Keratinocyte (primary cell): ENCODE measurements at regions not wholly inside any gene's neighbourhood (a gene's known extent, or its start where the extent isn't known, plus 50 kb on each side); places are given as distances from the start of the nearest gene placed in this dataset.

Experiments
- DNase-seq: peaks from one replicate; pipeline ENCODE4 v3.0.0-alpha.2; 2011; ENCODE audit warnings: low read depth, missing footprints, low spot score
- FAIRE-seq: peaks from 2 replicates; lab custom pipeline; 2011; peaks lifted over from hg19 to GRCh38; lab: Jason Lieb, UNC
- H2AFZ ChIP-seq: 2 replicates; pipeline ENCODE4 v1.6.0; 2012; ENCODE audit warnings: low read length, control low read depth, inconsistent platforms; ENCODE audit not compliant: control insufficient read depth
- H3K27ac ChIP-seq: 2 replicates; pipeline ENCODE4 v1.5.1; 2011; ENCODE audit warnings: low read length; ENCODE audit not compliant: control insufficient read depth, insufficient read depth
- H3K27me3 ChIP-seq: 3 replicates; pipeline ENCODE4 v1.6.0; 2011; ENCODE audit warnings: low read length; ENCODE audit not compliant: control insufficient read depth, insufficient read depth; ENCODE audit errors: extremely low read depth
- H3K36me3 ChIP-seq, 2 experiments: 2 replicates in 1 of 2; 3 replicates in 1 of 2; pipeline ENCODE4 v1.5.1; 2011; ENCODE audit warnings: low read length in 2 of 2, mild to moderate bottlenecking in 1 of 2; ENCODE audit not compliant: control insufficient read depth in 2 of 2, insufficient read depth in 2 of 2; ENCODE audit errors: extremely low read depth in 1 of 2
- H3K4me1 ChIP-seq: 3 replicates; pipeline ENCODE4 v1.5.1; 2011; ENCODE audit warnings: low read length; ENCODE audit not compliant: control insufficient read depth, insufficient read depth; ENCODE audit errors: extremely low read depth
- H3K4me2 ChIP-seq: 3 replicates; pipeline ENCODE4 v1.6.0; 2011; ENCODE audit warnings: low read depth, low read length; ENCODE audit not compliant: control insufficient read depth, insufficient read depth; ENCODE audit errors: extremely low read depth
- H3K4me3 ChIP-seq, 3 experiments: fragments of 200-600 bp in 1 of 3; sonication (generic) in 1 of 3; 2 replicates in 2 of 3; 3 replicates in 1 of 3; pipeline ENCODE4 v1.5.1; 2011 to 2016; ENCODE audit warnings: low read length in 3 of 3, mild to moderate bottlenecking in 3 of 3, control low read depth in 2 of 3, inconsistent platforms in 1 of 3, low read depth in 1 of 3, mixed read lengths in 1 of 3, mixed run types in 1 of 3, moderate library complexity in 1 of 3; ENCODE audit not compliant: control insufficient read depth in 2 of 3, insufficient read depth in 2 of 3; ENCODE audit errors: extremely low read depth in 1 of 3
- H3K79me2 ChIP-seq: 2 replicates; pipeline ENCODE4 v1.6.0; 2012; ENCODE audit warnings: low read length; ENCODE audit not compliant: control insufficient read depth, insufficient read depth
- H3K9ac ChIP-seq: 3 replicates; pipeline ENCODE4 v1.6.0; 2011; ENCODE audit warnings: low read length; ENCODE audit not compliant: control insufficient read depth, insufficient read depth; ENCODE audit errors: extremely low read depth
- H3K9me1 ChIP-seq: 3 replicates; pipeline ENCODE4 v1.6.0; 2011; ENCODE audit warnings: low read length; ENCODE audit not compliant: control insufficient read depth, insufficient read depth; ENCODE audit errors: extremely low read depth
- H3K9me3 ChIP-seq: 2 replicates; pipeline ENCODE4 v1.5.1; 2012; ENCODE audit warnings: low read depth, low read length; ENCODE audit not compliant: control insufficient read depth
- H4K20me1 ChIP-seq: 3 replicates; pipeline ENCODE4 v1.6.0; 2011; ENCODE audit warnings: low read length; ENCODE audit not compliant: control insufficient read depth, insufficient read depth; ENCODE audit errors: extremely low read depth
- EZH2 ChIP-seq: IDR thresholded peaks from one replicate; pipeline ENCODE4 v1.6.1; 2012; ENCODE audit warnings: inconsistent platforms, mild to moderate bottlenecking, low read length, moderate library complexity
- dilution Hi-C: fragments of 300-500 bp; cut with MboI; formaldehyde crosslinking; loops from one replicate; pipeline ENCODE4 v1.7.0; 2020; ENCODE audit warnings: low sequenced_read_pairs; ENCODE audit not compliant: extremely low pct_ligation_motif_present
- TF ChIP-seq, protein P1 (sequence below), 3 experiments: IDR thresholded peaks in 1 of 3; conservative IDR thresholded peaks in 1 of 3; optimal IDR thresholded peaks in 1 of 3; 2 replicates in 2 of 3; 3 replicates in 1 of 3; pipeline versions ENCODE3 to v1.5.1; 2011; ENCODE audit warnings: low read length in 3 of 3, mild to moderate bottlenecking in 3 of 3, moderate library complexity in 2 of 3, control low read depth in 1 of 3, inconsistent platforms in 1 of 3; ENCODE audit not compliant: insufficient read depth in 2 of 3; ENCODE audit errors: extremely low read depth in 1 of 3

DNA sequence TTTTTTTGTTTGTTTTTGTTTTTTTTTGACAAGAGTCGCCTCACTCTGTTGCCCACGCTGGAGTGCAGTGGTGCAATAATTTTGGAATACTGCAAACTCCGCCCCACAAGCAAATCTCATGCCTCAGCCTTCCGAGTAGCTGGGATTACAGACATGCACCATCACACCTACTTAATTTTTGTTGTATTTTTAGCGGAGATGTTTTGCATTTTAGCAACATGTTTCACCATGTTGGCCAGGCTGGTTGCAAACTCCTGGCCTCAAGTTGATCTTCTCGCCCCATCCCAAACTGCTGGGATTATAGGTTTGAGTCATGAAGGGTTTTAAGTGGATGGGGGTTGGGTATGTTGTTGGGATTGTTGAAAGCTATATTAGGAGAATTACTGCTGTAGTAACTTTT, 270.9 kb upstream of the LCORL start:
- FAIRE-seq (no peak), DNase-seq (no peak)
- H3K4me3 ChIP-seq = no peak overlapping the region
- H3K36me3 ChIP-seq = no peaks in the 10 kb centered on the region
- H3K9ac ChIP-seq = no peak overlapping the region
- no peaks in the 10 kb centered on the region for H3K4me1 ChIP-seq
- no peak overlapping the region for H3K27ac ChIP-seq
- no peaks in the 10 kb centered on the region for H3K9me1 ChIP-seq
- H3K79me2 ChIP-seq = no peaks in the 10 kb centered on the region
- no peak overlapping the region for H3K4me2 ChIP-seq
- dilution Hi-C loops = no loop called here
- H2AFZ ChIP-seq = no peak overlapping the region
- no peaks in the 10 kb centered on the region for H3K9me3 ChIP-seq
- H3K27me3 ChIP-seq = no peaks in the 10 kb centered on the region
- H4K20me1 ChIP-seq = no peaks in the 10 kb centered on the region
- TF ChIP-seq, protein P1, sequence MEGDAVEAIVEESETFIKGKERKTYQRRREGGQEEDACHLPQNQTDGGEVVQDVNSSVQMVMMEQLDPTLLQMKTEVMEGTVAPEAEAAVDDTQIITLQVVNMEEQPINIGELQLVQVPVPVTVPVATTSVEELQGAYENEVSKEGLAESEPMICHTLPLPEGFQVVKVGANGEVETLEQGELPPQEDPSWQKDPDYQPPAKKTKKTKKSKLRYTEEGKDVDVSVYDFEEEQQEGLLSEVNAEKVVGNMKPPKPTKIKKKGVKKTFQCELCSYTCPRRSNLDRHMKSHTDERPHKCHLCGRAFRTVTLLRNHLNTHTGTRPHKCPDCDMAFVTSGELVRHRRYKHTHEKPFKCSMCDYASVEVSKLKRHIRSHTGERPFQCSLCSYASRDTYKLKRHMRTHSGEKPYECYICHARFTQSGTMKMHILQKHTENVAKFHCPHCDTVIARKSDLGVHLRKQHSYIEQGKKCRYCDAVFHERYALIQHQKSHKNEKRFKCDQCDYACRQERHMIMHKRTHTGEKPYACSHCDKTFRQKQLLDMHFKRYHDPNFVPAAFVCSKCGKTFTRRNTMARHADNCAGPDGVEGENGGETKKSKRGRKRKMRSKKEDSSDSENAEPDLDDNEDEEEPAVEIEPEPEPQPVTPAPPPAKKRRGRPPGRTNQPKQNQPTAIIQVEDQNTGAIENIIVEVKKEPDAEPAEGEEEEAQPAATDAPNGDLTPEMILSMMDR (optimal IDR thresholded peaks at IDR 0.05 in 1 of 3, IDR thresholded peaks at IDR 0.05 in 1 of 3, conservative IDR thresholded peaks at IDR 0.05 in 1 of 3; ENCODE audit: extremely low read depth in 1 of 3, insufficient read depth in 2 of 3, low read length in 3 of 3) = no peak
- no peak for TF ChIP-seq EZH2

DNA sequence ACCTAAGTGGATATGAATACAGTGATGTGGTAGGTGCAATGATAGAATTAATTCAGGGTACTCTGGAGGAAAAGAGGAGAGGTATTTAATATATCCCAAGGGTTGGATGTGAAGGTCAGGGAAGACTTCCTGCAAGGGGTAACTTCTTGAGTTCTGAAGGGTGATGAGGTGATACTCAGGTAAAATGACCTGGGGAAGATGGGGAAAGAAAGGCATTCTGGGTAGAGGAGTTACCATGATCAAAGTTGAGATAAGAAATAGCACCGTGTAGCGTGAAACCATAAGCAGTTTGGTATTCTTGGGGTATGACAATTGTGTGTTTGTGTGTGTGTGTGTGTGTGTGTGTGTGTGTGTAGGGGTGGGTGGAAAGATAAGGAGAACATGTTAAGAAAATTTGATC, 270.4 kb upstream of the LCORL start:
- Histone ChIP-seq H3K36me3 (no peaks in the 10 kb centered on the region), H3K27ac (no peak overlapping the region), H3K9me3 (no peaks in the 10 kb centered on the region), H3K4me3 (no peak overlapping the region), H3K9ac (no peak overlapping the region), H3K27me3 (no peaks in the 10 kb centered on the region), H3K79me2 (no peaks in the 10 kb centered on the region), H2AFZ (no peak overlapping the region), H4K20me1 (no peaks in the 10 kb centered on the region), H3K4me2 (no peak overlapping the region), H3K9me1 (no peaks in the 10 kb centered on the region), H3K4me1 (no peaks in the 10 kb centered on the region)
- DNase-seq (no peak), FAIRE-seq (no peak)
- dilution Hi-C loops = no loop called here
- TF ChIP-seq, protein P1 (optimal IDR thresholded peaks at IDR 0.05 in 1 of 3, IDR thresholded peaks at IDR 0.05 in 1 of 3, conservative IDR thresholded peaks at IDR 0.05 in 1 of 3; ENCODE audit: extremely low read depth in 1 of 3, insufficient read depth in 2 of 3, low read length in 3 of 3) = no peak
- TF ChIP-seq EZH2 = no peak
